ENCODE measurements at regions not wholly inside any gene's neighbourhood (a gene's known extent, or its start where the extent isn't known, plus 50 kb on each side); places are given as distances from the start of the nearest gene placed in this dataset.

DNA sequence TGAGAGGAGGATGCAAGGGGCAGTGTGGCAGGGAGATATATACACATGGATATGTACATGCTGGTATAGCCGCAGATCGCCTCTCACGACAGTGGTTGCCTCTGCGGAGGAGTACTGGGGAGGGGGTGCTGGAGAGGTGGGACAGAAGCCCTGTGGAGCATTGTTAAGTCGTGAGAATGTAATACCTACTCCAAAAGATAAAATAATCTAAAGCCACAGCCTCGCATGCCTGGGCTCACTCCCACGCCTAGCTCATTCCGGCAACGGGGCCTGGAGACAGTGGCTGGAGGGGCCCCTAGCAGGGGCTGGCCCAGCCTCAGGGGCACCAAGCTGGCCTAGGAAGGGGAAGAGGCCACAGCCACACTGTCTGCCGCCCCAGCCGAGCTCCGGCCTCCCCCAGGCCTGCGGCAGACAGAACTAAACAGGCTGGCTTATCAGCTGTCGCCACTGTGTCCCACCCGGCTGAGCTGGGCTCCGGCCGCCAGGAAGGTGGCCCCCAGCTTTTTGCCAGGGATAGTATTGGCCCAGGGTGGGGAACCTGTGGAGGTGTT, 65.1 kb upstream of the LCTL start:
- H3K4me1 ChIP-seq (ENCODE audit: insufficient read depth, low read length): no peaks in the 10 kb centered on the region
- H2AFZ ChIP-seq (ENCODE audit: low read depth, low read length): no peak overlapping the region
- H3K9ac ChIP-seq (ENCODE audit: low read depth, low read length): no peak overlapping the region
- TF ChIP-seq, protein P1, sequence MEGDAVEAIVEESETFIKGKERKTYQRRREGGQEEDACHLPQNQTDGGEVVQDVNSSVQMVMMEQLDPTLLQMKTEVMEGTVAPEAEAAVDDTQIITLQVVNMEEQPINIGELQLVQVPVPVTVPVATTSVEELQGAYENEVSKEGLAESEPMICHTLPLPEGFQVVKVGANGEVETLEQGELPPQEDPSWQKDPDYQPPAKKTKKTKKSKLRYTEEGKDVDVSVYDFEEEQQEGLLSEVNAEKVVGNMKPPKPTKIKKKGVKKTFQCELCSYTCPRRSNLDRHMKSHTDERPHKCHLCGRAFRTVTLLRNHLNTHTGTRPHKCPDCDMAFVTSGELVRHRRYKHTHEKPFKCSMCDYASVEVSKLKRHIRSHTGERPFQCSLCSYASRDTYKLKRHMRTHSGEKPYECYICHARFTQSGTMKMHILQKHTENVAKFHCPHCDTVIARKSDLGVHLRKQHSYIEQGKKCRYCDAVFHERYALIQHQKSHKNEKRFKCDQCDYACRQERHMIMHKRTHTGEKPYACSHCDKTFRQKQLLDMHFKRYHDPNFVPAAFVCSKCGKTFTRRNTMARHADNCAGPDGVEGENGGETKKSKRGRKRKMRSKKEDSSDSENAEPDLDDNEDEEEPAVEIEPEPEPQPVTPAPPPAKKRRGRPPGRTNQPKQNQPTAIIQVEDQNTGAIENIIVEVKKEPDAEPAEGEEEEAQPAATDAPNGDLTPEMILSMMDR (IDR thresholded peaks at IDR 0.05; ENCODE audit: borderline replicate concordance, extremely low read depth, low read length, poor library complexity, severe bottlenecking): no peak
- TF ChIP-seq EZH2 (IDR thresholded peaks at IDR 0.05; ENCODE audit: borderline replicate concordance, low read depth, low read length, severe bottlenecking): no peak
- H3K9me3 ChIP-seq (ENCODE audit: insufficient read depth, low read length, severe bottlenecking): no peaks in the 10 kb centered on the region
- ATAC-seq (ENCODE audit: insufficient read depth, low read depth) (no peak), DNase-seq (no peak)
- no peaks in the 10 kb centered on the region for H3K79me2 ChIP-seq (ENCODE audit: insufficient read depth, low read length)
- H3K27me3 ChIP-seq (ENCODE audit: insufficient read depth, low read length, poor library complexity): no peaks in the 10 kb centered on the region
- no peak overlapping the region for H3K27ac ChIP-seq (ENCODE audit: low read length)
- no peak overlapping the region for H3K4me2 ChIP-seq (ENCODE audit: insufficient read depth, low read length)
- H4K20me1 ChIP-seq (ENCODE audit: insufficient read depth, low read length): no peaks in the 10 kb centered on the region
- no peaks in the 10 kb centered on the region for H3K36me3 ChIP-seq (ENCODE audit: insufficient read depth, low read length)
- H3K4me3 ChIP-seq (ENCODE audit: low read depth in 1 of 2, low read length in 2 of 2): no peak overlapping the region

DNA sequence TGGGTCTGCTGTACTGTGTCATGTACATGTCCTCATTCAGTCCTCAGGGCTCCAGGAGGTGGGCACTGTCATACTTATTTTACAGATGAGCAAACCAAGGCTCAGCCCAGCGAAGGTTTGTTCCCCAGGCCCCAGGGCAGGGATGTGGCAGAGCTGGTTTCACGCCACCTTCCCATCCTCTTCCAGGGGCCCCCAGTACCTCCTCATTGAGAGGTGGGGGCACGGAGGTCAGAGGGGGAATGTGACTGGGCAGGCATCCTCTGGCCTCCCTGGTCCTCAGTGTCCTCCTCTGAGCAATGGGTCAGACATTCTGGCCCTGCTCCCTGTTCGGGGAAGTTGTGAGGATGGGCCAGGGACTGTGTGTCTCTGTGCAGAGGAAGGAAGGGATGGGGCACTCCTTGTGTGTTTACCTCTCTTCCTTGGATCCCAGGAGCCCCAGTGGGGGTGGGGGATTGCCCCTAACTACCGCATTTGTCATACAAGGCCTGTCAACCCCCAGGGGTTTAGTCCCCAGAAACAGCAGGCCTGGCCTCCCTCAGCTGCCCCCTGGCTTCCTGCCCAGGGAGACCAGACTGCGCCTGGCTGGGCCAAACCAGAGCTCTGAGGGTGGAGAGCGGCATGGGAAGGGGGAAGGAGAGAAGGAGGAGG, 65.9 kb upstream of the LCTL start:
- DNase-seq (no peak), ATAC-seq (ENCODE audit: insufficient read depth, low read depth) (no peak)
- no peaks in the 10 kb centered on the region for H3K4me1 ChIP-seq (ENCODE audit: insufficient read depth, low read length)
- no peaks in the 10 kb centered on the region for H3K9me3 ChIP-seq (ENCODE audit: insufficient read depth, low read length, severe bottlenecking)
- H3K4me2 ChIP-seq (ENCODE audit: insufficient read depth, low read length): no peak overlapping the region
- no peak overlapping the region for H3K4me3 ChIP-seq (ENCODE audit: low read depth in 1 of 2, low read length in 2 of 2)
- H3K9ac ChIP-seq (ENCODE audit: low read depth, low read length): no peak overlapping the region
- H3K27me3 ChIP-seq (ENCODE audit: insufficient read depth, low read length, poor library complexity): no peaks in the 10 kb centered on the region
- no peak overlapping the region for H3K27ac ChIP-seq (ENCODE audit: low read length)
- H3K36me3 ChIP-seq (ENCODE audit: insufficient read depth, low read length): no peaks in the 10 kb centered on the region
- no peak for TF ChIP-seq EZH2 (IDR thresholded peaks at IDR 0.05; ENCODE audit: borderline replicate concordance, low read depth, low read length, severe bottlenecking)
- TF ChIP-seq, protein P1 (IDR thresholded peaks at IDR 0.05; ENCODE audit: borderline replicate concordance, extremely low read depth, low read length, poor library complexity, severe bottlenecking): no peak
- no peaks in the 10 kb centered on the region for H3K79me2 ChIP-seq (ENCODE audit: insufficient read depth, low read length)
- no peaks in the 10 kb centered on the region for H4K20me1 ChIP-seq (ENCODE audit: insufficient read depth, low read length)
- no peak overlapping the region for H2AFZ ChIP-seq (ENCODE audit: low read depth, low read length)

DNA sequence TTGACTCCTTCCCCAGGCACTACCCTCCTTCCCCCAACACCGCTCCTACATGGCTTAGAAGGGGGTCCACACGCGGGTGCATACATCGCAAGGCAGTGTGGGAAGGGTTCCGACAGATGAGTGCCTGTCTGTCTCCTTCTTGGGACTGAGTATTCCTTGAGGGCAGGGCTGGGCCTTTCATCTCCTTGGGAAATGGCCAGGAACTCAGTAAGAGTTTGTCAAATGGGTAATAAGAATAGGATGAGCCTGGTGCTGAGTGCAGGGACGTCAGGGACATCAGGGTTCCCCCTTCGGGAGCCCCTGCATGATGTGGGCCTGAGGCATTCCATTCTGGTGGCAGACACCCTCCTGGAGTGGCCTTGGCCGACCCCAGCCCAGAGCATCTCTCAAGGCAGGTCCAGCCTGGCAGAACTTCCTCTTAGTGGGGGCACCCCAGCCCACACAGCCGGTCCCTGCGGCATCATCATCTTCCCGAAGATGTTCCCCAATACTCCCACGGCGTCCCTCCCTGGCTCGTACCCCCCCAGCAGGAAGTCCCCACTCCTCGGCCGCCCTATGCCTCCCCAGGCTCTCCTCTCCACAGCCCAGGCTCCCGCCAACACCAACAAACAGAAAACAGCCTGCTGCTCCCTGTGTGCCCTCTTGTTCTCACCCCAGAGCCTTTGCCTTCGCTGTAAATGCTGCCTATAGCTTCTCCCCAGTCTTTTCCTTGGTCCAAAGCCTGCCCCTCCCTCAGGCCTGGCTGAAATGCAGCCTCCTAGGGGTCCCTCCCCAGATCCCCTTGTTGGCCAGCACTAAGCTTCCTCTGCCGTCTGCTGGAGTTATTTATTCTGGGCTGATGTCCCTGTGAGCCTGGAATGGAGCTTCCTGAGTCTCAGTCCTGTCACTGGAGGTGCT, 67.5 kb upstream of the LCTL start:
- Histone ChIP-seq H4K20me1 (ENCODE audit: insufficient read depth, low read length) (no peaks in the 10 kb centered on the region), H3K4me3 (ENCODE audit: low read depth in 1 of 2, low read length in 2 of 2) (no peak overlapping the region), H3K27ac (ENCODE audit: low read length) (no peak overlapping the region), H3K4me2 (ENCODE audit: insufficient read depth, low read length) (no peak overlapping the region), H3K36me3 (ENCODE audit: insufficient read depth, low read length) (no peaks in the 10 kb centered on the region), H3K9me3 (ENCODE audit: insufficient read depth, low read length, severe bottlenecking) (no peaks in the 10 kb centered on the region), H2AFZ (ENCODE audit: low read depth, low read length) (no peak overlapping the region), H3K79me2 (ENCODE audit: insufficient read depth, low read length) (no peaks in the 10 kb centered on the region), H3K9ac (ENCODE audit: low read depth, low read length) (no peak overlapping the region), H3K27me3 (ENCODE audit: insufficient read depth, low read length, poor library complexity) (no peaks in the 10 kb centered on the region), H3K4me1 (ENCODE audit: insufficient read depth, low read length) (peaks cover 5% of the 10 kb centered on the region)
- ATAC-seq (ENCODE audit: insufficient read depth, low read depth): no peak
- no peak for DNase-seq
- TF ChIP-seq EZH2 (IDR thresholded peaks at IDR 0.05; ENCODE audit: borderline replicate concordance, low read depth, low read length, severe bottlenecking): no peak
- TF ChIP-seq, protein P1 (IDR thresholded peaks at IDR 0.05; ENCODE audit: borderline replicate concordance, extremely low read depth, low read length, poor library complexity, severe bottlenecking): no peak

Measured in DND-41 (cell line).